ENCODE measurements at regions not wholly inside any gene's neighbourhood (a gene's known extent, or its start where the extent isn't known, plus 50 kb on each side); places are given as distances from the start of the nearest gene placed in this dataset.

- DNase-seq: no peak
These were observed 192.8 kb upstream of the CAMK1G start for GRCh38 chr1:209390764-209391163.

GRCh38 chr1:209391792-209392191 lies 191.7 kb upstream of the CAMK1G start:
- DNase-seq: no peak

GRCh38 chr1:209395169-209395568 lies 188.3 kb upstream of the CAMK1G start:
- DNase-seq: no peak

DNA sequence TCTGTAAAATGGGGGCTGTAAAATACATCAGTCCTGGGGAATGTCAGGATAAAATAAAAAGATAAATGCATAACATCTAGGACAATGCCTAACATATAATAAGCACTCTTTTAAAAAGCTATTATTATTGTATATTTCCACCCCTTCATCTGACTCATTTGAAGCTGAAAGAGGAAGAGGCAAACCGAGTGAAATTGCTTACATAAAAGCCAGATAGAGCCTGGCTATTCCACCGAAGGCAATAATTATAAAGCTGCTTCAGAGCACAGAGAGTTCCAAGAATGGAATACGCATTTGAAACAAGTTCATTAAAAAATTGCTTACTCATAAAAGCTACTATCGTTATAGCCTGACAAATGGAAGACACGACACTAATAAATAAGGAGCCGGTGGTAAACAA lies 186.1 kb upstream of the CAMK1G start:
- DNase-seq: no peak

DNA sequence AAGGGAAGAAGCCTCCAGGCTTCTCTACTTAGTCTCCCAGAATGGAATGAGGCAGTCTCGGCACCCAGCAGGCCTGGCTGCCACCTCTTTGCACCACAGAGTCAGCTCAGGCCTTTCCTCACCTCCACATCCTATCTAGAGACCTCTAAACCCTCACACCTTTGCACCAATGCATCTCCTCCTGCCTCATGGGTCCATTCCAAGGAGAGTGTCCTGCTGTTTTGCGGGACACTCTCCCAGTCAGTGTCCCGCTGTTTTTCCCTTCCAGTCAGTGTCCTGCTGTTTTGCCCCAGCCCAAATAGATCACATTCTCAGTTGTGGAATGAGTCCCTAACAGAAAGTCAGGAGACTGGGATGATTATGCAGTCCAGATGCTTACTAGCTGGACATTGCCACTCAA lies 185.6 kb upstream of the CAMK1G start:
- no peak for DNase-seq

DNA sequence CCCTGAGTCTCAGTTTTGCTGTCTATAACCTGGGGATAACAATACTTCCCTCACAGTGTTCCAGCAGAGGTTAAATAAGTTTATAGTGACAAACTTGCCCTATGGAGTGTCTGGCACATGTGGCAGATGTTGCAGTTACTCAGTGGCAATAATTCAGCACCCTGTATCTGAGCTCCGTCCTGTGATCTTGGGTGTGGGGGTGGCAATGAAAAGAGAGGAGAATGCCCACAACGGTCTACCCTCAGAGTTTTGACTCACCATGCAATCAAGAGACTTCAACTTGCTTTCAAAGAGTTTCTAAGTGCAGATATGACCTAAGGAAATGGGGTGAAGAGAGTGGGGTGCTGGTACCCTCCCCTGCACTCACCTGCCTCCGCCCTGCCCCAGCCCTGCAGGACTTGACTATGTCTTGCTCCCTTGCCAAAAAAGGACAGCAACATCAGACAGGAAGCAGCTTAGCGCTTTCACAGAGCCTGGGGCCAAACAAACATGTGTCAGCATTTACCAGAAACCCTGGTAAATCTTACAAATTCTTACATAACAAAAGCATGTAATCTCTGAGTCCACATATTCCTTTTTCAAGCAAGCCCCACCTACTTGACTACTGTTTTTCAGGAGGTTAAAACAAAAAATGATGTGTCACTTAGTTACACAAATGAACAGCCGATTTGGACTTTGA lies 185.1 kb upstream of the CAMK1G start:
- no peak for DNase-seq

- DNase-seq: no peak
These were observed 183.7 kb upstream of the CAMK1G start for GRCh38 chr1:209399800-209400199.

GRCh38 chr1:209400351-209401220 lies 182.9 kb upstream of the CAMK1G start:
- no peak for DNase-seq

- no peak for DNase-seq
These were observed 180.8 kb upstream of the CAMK1G start for GRCh38 chr1:209402697-209403096.

DNA sequence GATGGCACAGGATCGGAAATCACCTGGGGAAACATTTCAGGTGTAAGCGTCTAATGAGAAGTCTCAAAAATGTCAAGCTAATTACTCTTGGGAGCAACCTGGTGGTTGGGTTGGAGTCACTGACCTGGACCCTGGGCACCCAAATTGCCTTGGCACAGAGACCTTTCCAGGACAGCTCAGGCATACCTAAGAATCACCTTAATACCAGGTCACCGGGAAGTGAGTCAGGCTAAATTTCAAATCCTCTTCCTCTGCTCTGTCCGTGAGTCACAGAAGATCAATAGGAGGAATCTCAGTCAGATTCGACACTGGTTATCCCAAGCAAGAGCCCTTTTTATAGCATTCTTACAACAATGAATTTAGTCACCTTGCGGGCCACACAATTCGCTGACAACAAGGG lies 179.6 kb upstream of the CAMK1G start:
- no peak for DNase-seq

- no peak for DNase-seq
These were observed 178.9 kb upstream of the CAMK1G start for GRCh38 chr1:209404577-209404976.

DNA sequence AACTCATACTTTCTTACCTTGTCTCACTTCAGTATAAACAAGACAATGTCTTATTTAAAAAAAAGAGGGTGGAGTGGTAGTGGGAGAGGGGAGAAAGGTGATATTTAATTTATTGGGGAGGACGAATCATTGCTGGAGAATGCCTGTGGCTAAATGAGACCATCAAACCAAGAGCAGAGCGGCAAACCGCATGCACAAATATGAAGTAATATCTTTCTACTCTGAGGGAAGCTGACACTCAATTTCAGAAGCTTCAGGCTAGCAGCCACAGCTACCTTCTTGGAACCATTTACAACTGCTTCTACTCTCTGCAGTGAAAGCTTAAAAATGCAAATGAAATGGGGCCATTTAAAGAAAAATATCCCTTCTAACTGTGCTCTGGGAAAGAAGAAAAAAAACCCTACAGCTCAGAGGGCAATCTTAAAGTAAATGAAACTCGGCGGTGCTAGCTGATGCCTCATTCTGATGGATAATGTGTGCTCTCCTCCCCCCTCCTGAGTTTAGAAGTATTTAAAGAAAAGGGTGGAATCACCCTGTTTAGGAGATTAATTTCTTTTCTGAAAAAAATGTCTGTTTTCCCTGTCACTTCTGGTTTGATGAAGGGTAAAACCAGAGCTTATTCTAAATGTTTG lies 178.2 kb upstream of the CAMK1G start:
- DNase-seq: no peak

- DNase-seq: no peak
These were observed 177.3 kb upstream of the CAMK1G start for GRCh38 chr1:209406168-209406567.

GRCh38 chr1:209406595-209406994 lies 176.9 kb upstream of the CAMK1G start:
- DNase-seq: no peak

DNA sequence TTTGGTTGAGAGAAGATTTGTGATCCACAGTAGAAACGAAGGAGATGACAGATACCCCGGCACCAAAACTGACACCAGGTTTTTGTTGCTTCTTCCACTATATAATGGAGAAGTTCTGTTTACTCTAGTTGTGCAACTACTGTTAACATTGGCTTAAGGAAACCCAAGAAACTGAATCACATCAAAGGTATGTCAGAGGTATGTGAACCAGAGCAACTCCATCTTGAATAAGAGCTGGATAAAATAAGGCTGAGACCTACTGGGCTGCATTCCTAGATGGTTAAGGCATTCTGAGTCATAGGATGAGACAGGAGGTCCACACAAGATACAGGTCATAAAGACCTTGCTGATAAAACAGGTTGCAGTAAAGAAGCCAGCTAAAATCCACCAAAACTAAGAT lies 173.7 kb upstream of the CAMK1G start:
- no peak for DNase-seq

- DNase-seq: no peak
These were observed 172.0 kb upstream of the CAMK1G start for GRCh38 chr1:209411491-209411929.

GRCh38 chr1:209412036-209412435 lies 171.5 kb upstream of the CAMK1G start:
- no peak for DNase-seq

DNA sequence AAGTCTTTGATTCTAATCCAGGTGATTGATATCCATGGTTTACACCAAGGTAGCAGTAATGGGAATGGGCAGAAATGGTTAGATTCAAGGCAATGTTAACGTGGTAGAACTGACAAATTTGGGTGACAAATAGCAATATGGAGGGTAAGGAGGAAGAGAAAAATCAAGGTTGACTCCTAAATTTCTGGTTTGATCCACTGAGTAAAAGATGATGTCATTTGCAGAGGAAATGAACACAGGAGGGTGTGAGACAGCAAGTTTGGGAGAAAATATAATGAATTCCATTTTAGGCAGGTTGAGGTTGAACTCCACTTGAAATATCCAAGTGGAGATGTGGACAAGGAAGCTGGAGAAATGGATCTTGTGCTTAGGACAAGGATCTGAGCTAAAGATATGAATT lies 170.9 kb upstream of the CAMK1G start:
- no peak for DNase-seq

- DNase-seq: no peak
These were observed 170.5 kb upstream of the CAMK1G start for GRCh38 chr1:209413062-209413461.

DNA sequence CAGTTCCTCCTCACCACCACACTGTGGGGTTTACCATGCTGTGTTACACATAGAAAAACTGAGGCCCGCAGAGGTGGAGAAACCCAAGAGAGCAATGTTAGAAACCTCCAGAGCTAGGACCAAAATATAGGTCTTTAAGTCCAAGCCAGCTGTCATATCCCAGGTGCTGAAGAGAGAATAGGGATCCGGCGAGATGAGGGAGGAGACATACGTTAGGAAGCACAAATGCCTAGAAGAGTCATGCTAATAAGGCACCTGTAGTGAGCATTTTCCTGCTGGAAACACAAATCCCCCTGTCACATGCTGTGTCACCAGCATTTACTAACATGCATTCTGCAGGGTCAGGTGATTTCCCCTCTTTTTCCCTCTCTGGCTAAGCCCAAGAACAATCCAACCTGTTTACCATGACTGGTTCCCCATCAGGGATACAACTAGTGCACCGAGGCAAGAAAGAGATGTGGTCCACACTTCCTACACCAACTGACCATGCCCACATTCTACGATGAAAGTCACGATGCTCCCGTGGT lies 168.6 kb upstream of the CAMK1G start:
- no peak for DNase-seq

- DNase-seq: no peak
These were observed 167.5 kb upstream of the CAMK1G start for GRCh38 chr1:209416039-209416438.

GRCh38 chr1:209416716-209417115 lies 166.8 kb upstream of the CAMK1G start:
- DNase-seq: no peak

- DNase-seq: no peak
These were observed 165.8 kb upstream of the CAMK1G start for GRCh38 chr1:209417761-209418160.

GRCh38 chr1:209420276-209420675 lies 163.2 kb upstream of the CAMK1G start:
- no peak for DNase-seq
